DND-41 (cell line): ENCODE measurements at regions not wholly inside any gene's neighbourhood (a gene's known extent, or its start where the extent isn't known, plus 50 kb on each side); places are given as distances from the start of the nearest gene placed in this dataset.

Experiments used
- EZH2 ChIP-seq: IDR thresholded peaks from 3 replicates; pipeline ENCODE4 v1.6.1; 2012; ENCODE audit warnings: borderline replicate concordance, low read depth, mild to moderate bottlenecking, moderate library complexity, low read length, inconsistent platforms; ENCODE audit not compliant: severe bottlenecking
- TF ChIP-seq, protein P1 (sequence below): IDR thresholded peaks from 2 replicates; pipeline ENCODE4 v1.5.1; 2012; ENCODE audit warnings: borderline replicate concordance, low read length, moderate library complexity, mild to moderate bottlenecking; ENCODE audit not compliant: poor library complexity, severe bottlenecking; ENCODE audit errors: extremely low read depth

- TF ChIP-seq, protein P1, sequence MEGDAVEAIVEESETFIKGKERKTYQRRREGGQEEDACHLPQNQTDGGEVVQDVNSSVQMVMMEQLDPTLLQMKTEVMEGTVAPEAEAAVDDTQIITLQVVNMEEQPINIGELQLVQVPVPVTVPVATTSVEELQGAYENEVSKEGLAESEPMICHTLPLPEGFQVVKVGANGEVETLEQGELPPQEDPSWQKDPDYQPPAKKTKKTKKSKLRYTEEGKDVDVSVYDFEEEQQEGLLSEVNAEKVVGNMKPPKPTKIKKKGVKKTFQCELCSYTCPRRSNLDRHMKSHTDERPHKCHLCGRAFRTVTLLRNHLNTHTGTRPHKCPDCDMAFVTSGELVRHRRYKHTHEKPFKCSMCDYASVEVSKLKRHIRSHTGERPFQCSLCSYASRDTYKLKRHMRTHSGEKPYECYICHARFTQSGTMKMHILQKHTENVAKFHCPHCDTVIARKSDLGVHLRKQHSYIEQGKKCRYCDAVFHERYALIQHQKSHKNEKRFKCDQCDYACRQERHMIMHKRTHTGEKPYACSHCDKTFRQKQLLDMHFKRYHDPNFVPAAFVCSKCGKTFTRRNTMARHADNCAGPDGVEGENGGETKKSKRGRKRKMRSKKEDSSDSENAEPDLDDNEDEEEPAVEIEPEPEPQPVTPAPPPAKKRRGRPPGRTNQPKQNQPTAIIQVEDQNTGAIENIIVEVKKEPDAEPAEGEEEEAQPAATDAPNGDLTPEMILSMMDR = no peak
- TF ChIP-seq EZH2 = no peak
These were observed 244.8 kb upstream of the SLC14A2 start for GRCh38 chr18:45370255-45371010.
